Ishikawa (cell line): ENCODE measurements at regions not wholly inside any gene's neighbourhood (a gene's known extent, or its start where the extent isn't known, plus 50 kb on each side); places are given as distances from the start of the nearest gene placed in this dataset.

Experiments
- CEBPB ChIP-seq: IDR thresholded peaks from 2 replicates; pipeline ENCODE4 v1.6.1; 2012
- CREB1 ChIP-seq: IDR thresholded peaks from 2 replicates; pipeline ENCODE4 v1.6.1; 2012; ENCODE audit warnings: low read depth
- EP300 ChIP-seq: IDR thresholded peaks from 2 replicates; pipeline ENCODE4 v1.6.1; 2012; ENCODE audit warnings: borderline replicate concordance
- RAD21 ChIP-seq: IDR thresholded peaks from 2 replicates; pipeline ENCODE4 v1.6.1; 2012; ENCODE audit warnings: low read depth
- TCF12 ChIP-seq: IDR thresholded peaks from 2 replicates; pipeline ENCODE4 v1.6.1; 2012; ENCODE audit warnings: low read depth
- TEAD4 ChIP-seq: IDR thresholded peaks from 2 replicates; pipeline ENCODE4 v1.6.1; 2012

GRCh38 chr1:38605063-38605462 lies 254.5 kb downstream of the RRAGC start:
- TF ChIP-seq RAD21 (no peak), EP300 (no peak), TEAD4 (no peak), CREB1 (no peak), CEBPB (no peak), TCF12 (no peak)
